Body of pancreas (tissue), 4 donors: ENCODE measurements at regions not wholly inside any gene's neighbourhood (a gene's known extent, or its start where the extent isn't known, plus 50 kb on each side); places are given as distances from the start of the nearest gene placed in this dataset.

Source experiments
- ATAC-seq: fragments of 150-250 bp; one replicate; pipeline ENCODE4 v1.9.1; 2016
- DNase-seq, 4 donors: peaks; one replicate each; pipeline ENCODE4 v3.0.0-alpha.2; 2019
- H3K27ac ChIP-seq, 4 donors: fragments of 200-600 bp; sonication (generic); 1 replicate in 3 of 4; 2 replicates in 1 of 4; pipeline versions ENCODE4 v1.5.1 to v1.6.1; 2016 to 2019; ENCODE audit warnings: mild to moderate bottlenecking in 1 of 4, mixed read lengths in 1 of 4, moderate library complexity in 1 of 4
- H3K27me3 ChIP-seq, 2 donors: fragments of 200-600 bp; sonication (generic); one replicate each; pipeline ENCODE4 v1.6.0; 2016; ENCODE audit warnings: mild to moderate bottlenecking in 1 of 2
- H3K36me3 ChIP-seq, 2 donors: fragments of 200-600 bp; sonication (generic); replicated peaks in 1 of 2; 2 replicates each; pipeline ENCODE4 v1.5.1; 2016; ENCODE audit warnings: low read depth in 2 of 2; ENCODE audit not compliant: insufficient read depth in 1 of 2
- H3K4me1 ChIP-seq: fragments of 200-600 bp; sonication (generic); one replicate; pipeline ENCODE4 v1.6.0; 2016
- H3K4me3 ChIP-seq, 2 donors: fragments of 200-600 bp; sonication (generic); 1 replicate in 1 of 2; 2 replicates in 1 of 2; pipeline ENCODE4 v1.5.1; 2016 to 2019
- H3K9me3 ChIP-seq, 3 donors: fragments of 200-600 bp; sonication (generic); 1 replicate in 2 of 3; 2 replicates in 1 of 3; pipeline ENCODE4 v1.5.1; 2016
- POLR2A ChIP-seq, 3 donors: fragments of 450-650 bp; IDR thresholded peaks; one replicate each; pipeline ENCODE4 v1.6.1; 2016; ENCODE audit warnings: antibody characterized with exemption in 3 of 3, mild to moderate bottlenecking in 2 of 3
- WGBS, 2 donors: methylation state at CpG; one replicate each; pipeline ENCODE4 v1.1.5; 2017; 5-methylcytosine and 5-hydroxymethylcytosine counted together
- intact Hi-C: fragments of 100-400 bp; cut with DNase I; formaldehyde crosslinking; loops from one replicate; pipeline ENCODE4 v1.15.1; 2023
- TF ChIP-seq, protein P1 (sequence below), 7 experiments: fragments of 450-650 bp in 4 of 7; fragments of 200-600 bp in 3 of 7; sonication (generic) in 3 of 7; IDR thresholded peaks; one replicate each; pipeline ENCODE4 v1.5.1; 2016 to 2019; ENCODE audit warnings: antibody characterized with exemption in 7 of 7

DNA sequence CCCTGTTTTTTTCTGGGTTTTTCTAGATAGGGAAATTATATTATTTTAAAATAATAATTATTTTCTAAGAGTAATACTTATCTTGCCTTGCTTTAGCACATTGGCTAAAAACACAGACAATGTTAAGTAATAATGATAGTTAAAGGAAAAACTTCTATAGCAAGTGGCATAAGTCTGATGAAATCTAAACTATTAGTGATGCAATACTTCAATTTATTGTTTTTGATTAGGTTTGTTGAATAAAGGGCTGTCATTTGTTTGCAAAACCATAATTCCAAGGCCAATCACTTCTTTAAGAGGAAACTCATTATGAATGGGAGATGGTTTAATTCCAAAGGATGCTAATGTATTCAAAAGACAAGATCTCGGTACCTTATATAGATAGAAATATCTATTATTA is 293.8 kb upstream of the FBXL7 start:
- ATAC-seq (no peak), DNase-seq (no peak)
- Histone ChIP-seq H3K27me3 (no peaks in the 10 kb centered on the region), H3K4me1 (no peaks in the 10 kb centered on the region), H3K27ac (no peak overlapping the region), H3K9me3 (no peaks in the 10 kb centered on the region), H3K36me3 (no peaks in the 10 kb centered on the region), H3K4me3 (no peak overlapping the region)
- WGBS, 2 donors, result 88 to 92% methylated on average over 1 of the region's 1 CpG
- no peak for TF ChIP-seq POLR2A (IDR thresholded peaks at IDR 0.05)
- intact Hi-C loops, result no loop called here

DNA sequence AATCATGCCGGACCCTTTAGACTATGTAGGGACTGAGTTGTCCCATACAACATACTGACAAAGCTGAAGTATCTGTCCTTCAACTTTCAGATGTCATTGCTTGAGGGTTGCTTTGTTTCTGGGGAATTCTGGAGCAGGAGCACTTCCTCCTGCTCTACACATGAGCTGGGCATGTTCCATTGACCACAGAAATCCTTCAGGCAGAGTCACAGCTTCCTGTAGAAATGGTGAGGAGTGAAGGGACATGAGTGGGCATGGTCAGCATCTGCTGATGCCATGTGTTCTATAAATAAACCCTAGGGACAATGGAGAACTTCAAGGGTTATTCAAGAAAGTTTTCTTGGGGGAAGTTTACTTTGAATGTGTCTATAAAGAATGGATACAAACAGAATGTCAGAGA is 296.6 kb upstream of the FBXL7 start:
- no peaks in the 10 kb centered on the region for H3K27me3 ChIP-seq
- no peaks in the 10 kb centered on the region for H3K36me3 ChIP-seq
- 36 to 56% methylated on average over 1 of the region's 1 CpG for WGBS, 2 donors
- DNase-seq, result no peak
- no peaks in the 10 kb centered on the region for H3K4me1 ChIP-seq
- no peak overlapping the region for H3K27ac ChIP-seq
- intact Hi-C loops, result no loop called here
- no peaks in the 10 kb centered on the region for H3K9me3 ChIP-seq
- ATAC-seq, result no peak
- no peak overlapping the region for H3K4me3 ChIP-seq
- TF ChIP-seq POLR2A (IDR thresholded peaks at IDR 0.05), result no peak
- TF ChIP-seq, protein P1, sequence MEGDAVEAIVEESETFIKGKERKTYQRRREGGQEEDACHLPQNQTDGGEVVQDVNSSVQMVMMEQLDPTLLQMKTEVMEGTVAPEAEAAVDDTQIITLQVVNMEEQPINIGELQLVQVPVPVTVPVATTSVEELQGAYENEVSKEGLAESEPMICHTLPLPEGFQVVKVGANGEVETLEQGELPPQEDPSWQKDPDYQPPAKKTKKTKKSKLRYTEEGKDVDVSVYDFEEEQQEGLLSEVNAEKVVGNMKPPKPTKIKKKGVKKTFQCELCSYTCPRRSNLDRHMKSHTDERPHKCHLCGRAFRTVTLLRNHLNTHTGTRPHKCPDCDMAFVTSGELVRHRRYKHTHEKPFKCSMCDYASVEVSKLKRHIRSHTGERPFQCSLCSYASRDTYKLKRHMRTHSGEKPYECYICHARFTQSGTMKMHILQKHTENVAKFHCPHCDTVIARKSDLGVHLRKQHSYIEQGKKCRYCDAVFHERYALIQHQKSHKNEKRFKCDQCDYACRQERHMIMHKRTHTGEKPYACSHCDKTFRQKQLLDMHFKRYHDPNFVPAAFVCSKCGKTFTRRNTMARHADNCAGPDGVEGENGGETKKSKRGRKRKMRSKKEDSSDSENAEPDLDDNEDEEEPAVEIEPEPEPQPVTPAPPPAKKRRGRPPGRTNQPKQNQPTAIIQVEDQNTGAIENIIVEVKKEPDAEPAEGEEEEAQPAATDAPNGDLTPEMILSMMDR (IDR thresholded peaks at IDR 0.05), result no peak

DNA sequence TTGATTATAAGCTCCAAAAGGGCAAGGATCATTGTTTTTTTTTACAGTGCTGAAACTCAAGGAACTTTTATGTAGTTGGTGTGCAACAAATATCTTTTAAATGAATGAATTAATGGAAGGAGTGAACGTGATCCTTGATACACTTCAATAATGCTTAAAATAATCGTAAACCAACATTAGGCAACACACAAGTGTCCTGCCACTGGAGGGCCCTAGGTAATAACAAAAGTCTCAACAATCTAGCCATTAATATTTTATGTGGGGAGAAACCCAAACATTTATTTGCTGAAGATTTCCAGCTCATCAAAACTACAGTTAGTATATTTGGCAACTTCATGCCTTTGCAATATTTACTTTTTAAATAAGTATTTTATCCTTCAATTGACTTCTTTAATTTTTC is 309.0 kb upstream of the FBXL7 start:
- no peak overlapping the region for H3K27ac ChIP-seq
- WGBS, 2 donors, result 47 to 50% methylated on average over 2 of the region's 2 CpGs
- H3K9me3 ChIP-seq, result no peaks in the 10 kb centered on the region
- ATAC-seq (no peak), DNase-seq (no peak)
- H3K4me3 ChIP-seq, result no peak overlapping the region
- no peaks in the 10 kb centered on the region for H3K4me1 ChIP-seq
- intact Hi-C loops, result no loop called here
- H3K36me3 ChIP-seq, result no peaks in the 10 kb centered on the region
- H3K27me3 ChIP-seq, result no peaks in the 10 kb centered on the region
- TF ChIP-seq POLR2A (IDR thresholded peaks at IDR 0.05), result no peak
- TF ChIP-seq, protein P1 (IDR thresholded peaks at IDR 0.05), result no peak

DNA sequence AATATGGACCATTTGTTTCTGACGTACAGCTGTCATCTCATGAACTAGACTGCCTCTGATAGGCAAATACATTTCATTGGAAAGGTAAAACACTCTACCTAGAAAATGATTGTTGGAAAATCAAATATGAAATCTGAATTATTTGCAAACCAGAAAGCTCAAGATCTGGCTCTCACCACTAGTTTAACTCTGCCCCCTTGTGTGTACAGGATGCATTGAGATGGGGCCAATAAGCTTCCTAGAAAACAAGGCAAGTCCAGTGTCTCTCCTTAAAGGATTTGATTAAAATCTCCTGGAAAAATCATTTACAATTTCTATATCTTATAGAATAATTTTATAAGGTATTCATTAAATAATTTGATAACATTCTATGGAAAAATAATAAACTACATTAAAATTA is 311.9 kb upstream of the ANKH start:
- 52 to 53% methylated on average over 1 of the region's 1 CpG for WGBS, 2 donors
- TF ChIP-seq, protein P1 (IDR thresholded peaks at IDR 0.05), result no peak
- no peak for TF ChIP-seq POLR2A (IDR thresholded peaks at IDR 0.05)
- intact Hi-C loops, result no loop called here
- no peak for DNase-seq
- Histone ChIP-seq H3K27ac (no peak overlapping the region), H3K36me3 (no peaks in the 10 kb centered on the region), H3K27me3 (no peaks in the 10 kb centered on the region), H3K9me3 (no peaks in the 10 kb centered on the region), H3K4me1 (no peaks in the 10 kb centered on the region), H3K4me3 (no peak overlapping the region)
- ATAC-seq, result no peak

DNA sequence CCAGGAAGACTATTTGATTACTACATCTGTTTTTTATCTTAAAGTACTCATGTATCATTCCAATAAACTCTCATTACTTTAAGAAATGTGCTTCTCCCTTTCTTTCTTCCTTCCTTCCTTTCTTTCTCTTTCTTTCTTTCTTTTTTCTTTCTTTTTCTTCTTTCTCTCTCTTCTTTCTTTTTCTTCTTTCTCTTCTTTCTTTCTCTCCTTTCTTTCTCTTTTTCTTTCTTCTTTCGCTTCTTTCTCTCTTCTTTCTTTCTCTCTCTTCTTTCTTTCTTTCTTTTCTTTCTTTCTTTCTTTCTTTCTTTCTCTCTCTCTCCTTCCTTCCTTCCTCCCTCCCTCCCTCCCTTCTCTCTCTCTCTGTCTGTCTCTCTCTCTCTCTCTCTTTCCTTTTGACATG is 298.6 kb upstream of the ANKH start:
- Histone ChIP-seq H3K36me3 (no peaks in the 10 kb centered on the region), H3K27ac (no peak overlapping the region), H3K4me3 (no peak overlapping the region), H3K9me3 (no peaks in the 10 kb centered on the region), H3K27me3 (no peaks in the 10 kb centered on the region), H3K4me1 (no peaks in the 10 kb centered on the region)
- no peak for ATAC-seq
- intact Hi-C loops, result no loop called here
- no peak for DNase-seq
- TF ChIP-seq, protein P1 (IDR thresholded peaks at IDR 0.05), result no peak
- no peak for TF ChIP-seq POLR2A (IDR thresholded peaks at IDR 0.05)
- WGBS, 2 donors, result 42 to 74% methylated on average over 1 of the region's 1 CpG
